H1 (cell line): ENCODE measurements at regions not wholly inside any gene's neighbourhood (a gene's known extent, or its start where the extent isn't known, plus 50 kb on each side); places are given as distances from the start of the nearest gene placed in this dataset.

ENCODE experiments used
- CTCF ChIA-PET: fragments of 300-600 bp; sonication (Branson Sonifier 250); formaldehyde crosslinking; loops from one replicate; lab custom pipeline; 2021; ENCODE audit not compliant: partially characterized antibody; lab: Charles Lee
- POLR2A ChIA-PET: fragments of 300-600 bp; sonication (Branson Sonifier 250); formaldehyde crosslinking; loops from one replicate; lab custom pipeline; 2021; ENCODE audit warnings: inconsistent platforms; ENCODE audit not compliant: partially characterized antibody; lab: Charles Lee
- DNase-seq, 2 experiments: peaks; one replicate each; pipeline versions ENCODE4 v3.0.0 to v3.0.0-alpha.2; 2010 to 2022; ENCODE audit warnings: low spot score in 2 of 2, low read depth in 1 of 2, mixed read lengths in 1 of 2
- FAIRE-seq: peaks from 2 replicates; lab custom pipeline; 2011; peaks lifted over from hg19 to GRCh38; lab: Jason Lieb, UNC
- H2AFZ ChIP-seq: 2 replicates; pipeline ENCODE4 v1.8.1; 2012; ENCODE audit warnings: low read length, inconsistent platforms
- H2AK5ac ChIP-seq: 2 replicates; pipeline ENCODE4 v1.6.1; 2013; ENCODE audit warnings: low read depth, low read length
- H2BK120ac ChIP-seq: replicated peaks from 2 replicates; pipeline ENCODE3; 2013; ENCODE audit warnings: low read depth, low read length, inconsistent platforms
- H2BK12ac ChIP-seq: 2 replicates; pipeline ENCODE4 v1.6.1; 2013; ENCODE audit warnings: low read depth, low read length
- H2BK15ac ChIP-seq: 2 replicates; pipeline ENCODE4 v1.6.1; 2013; ENCODE audit warnings: low read length
- H2BK20ac ChIP-seq: 2 replicates; pipeline ENCODE4 v1.6.1; 2013; ENCODE audit warnings: low read length
- H2BK5ac ChIP-seq: 2 replicates; pipeline ENCODE4 v1.6.1; 2013; ENCODE audit warnings: low read depth, low read length
- H3K14ac ChIP-seq: 2 replicates; pipeline ENCODE4 v1.6.1; 2013; ENCODE audit warnings: inconsistent platforms; ENCODE audit not compliant: insufficient read length
- H3K18ac ChIP-seq: 2 replicates; pipeline ENCODE4 v1.6.1; 2013; ENCODE audit warnings: low read length; ENCODE audit errors: extremely low read depth
- H3K23ac ChIP-seq: 2 replicates; pipeline ENCODE4 v1.6.1; 2013; ENCODE audit warnings: inconsistent platforms; ENCODE audit not compliant: insufficient read length
- H3K23me2 ChIP-seq: 2 replicates; pipeline ENCODE4 v1.6.1; 2013; ENCODE audit warnings: low read depth, low read length
- H3K27ac ChIP-seq: 2 replicates; pipeline ENCODE4 v1.6.1; 2011; ENCODE audit warnings: low read depth, low read length, inconsistent platforms
- H3K27me3 ChIP-seq, 4 experiments: replicated peaks in 1 of 4; 1 replicate in 1 of 4; 2 replicates in 3 of 4; pipeline versions ENCODE4 v1.6.1 to v1.8.1; 2011 to 2013; ENCODE audit warnings: low read length in 3 of 4, mild to moderate bottlenecking in 3 of 4, inconsistent platforms in 2 of 4, mixed read lengths in 2 of 4, moderate library complexity in 1 of 4; ENCODE audit not compliant: control insufficient read depth in 3 of 4, insufficient read depth in 3 of 4; ENCODE audit errors: extremely low read depth in 1 of 4
- H3K36me3 ChIP-seq, 4 experiments: 2 replicates each; pipeline versions ENCODE4 v1.6.1 to v1.8.1; 2011 to 2013; ENCODE audit warnings: mild to moderate bottlenecking in 4 of 4, low read length in 3 of 4, moderate library complexity in 2 of 4, control low read depth in 1 of 4, inconsistent platforms in 1 of 4; ENCODE audit not compliant: insufficient read depth in 4 of 4, control insufficient read depth in 2 of 4
- H3K4ac ChIP-seq: replicated peaks from 2 replicates; pipeline ENCODE3; 2013; ENCODE audit warnings: low read length, low read depth, mixed read lengths, inconsistent platforms; ENCODE audit not compliant: insufficient read length
- H3K4me1 ChIP-seq, 4 experiments: replicated peaks in 1 of 4; 1 replicate in 1 of 4; 2 replicates in 3 of 4; pipeline versions ENCODE4 v1.6.1 to v1.8.1; 2011 to 2013; ENCODE audit warnings: low read length in 3 of 4, inconsistent platforms in 2 of 4, mixed read lengths in 1 of 4; ENCODE audit not compliant: insufficient read depth in 4 of 4, control insufficient read depth in 3 of 4
- H3K4me2 ChIP-seq, 2 experiments: 2 replicates each; pipeline versions ENCODE4 v1.6.1 to v1.8.1; 2011 to 2013; ENCODE audit warnings: low read depth in 2 of 2, low read length in 2 of 2, control low read depth in 1 of 2, inconsistent platforms in 1 of 2, mild to moderate bottlenecking in 1 of 2; ENCODE audit not compliant: insufficient read depth in 1 of 2
- H3K4me3 ChIP-seq, 4 experiments: fragments of 200-600, 300-600 bp in 1 of 4; sonication (generic), shearing (Covaris generic), sonication (Bioruptor Twin) in 1 of 4; 2 replicates each; pipeline versions ENCODE4 v1.5.1 to v1.8.1; 2011 to 2016; ENCODE audit warnings: low read length in 4 of 4, low read depth in 3 of 4, control low read depth in 2 of 4, inconsistent platforms in 2 of 4, mild to moderate bottlenecking in 2 of 4, mixed read lengths in 1 of 4, moderate library complexity in 1 of 4; ENCODE audit not compliant: insufficient read depth in 2 of 4; ENCODE audit errors: extremely low read depth in 1 of 4
- H3K56ac ChIP-seq: replicated peaks from 2 replicates; pipeline ENCODE3; 2013; ENCODE audit warnings: low read depth, mild to moderate bottlenecking, mixed read lengths, low read length, inconsistent platforms; ENCODE audit not compliant: insufficient read length
- H3K79me1 ChIP-seq: 2 replicates; pipeline ENCODE4 v1.6.1; 2013; ENCODE audit warnings: low read depth, low read length, control low read depth
- H3K79me2 ChIP-seq, 2 experiments: 2 replicates each; pipeline versions ENCODE4 v1.6.1 to v1.8.1; 2012 to 2013; ENCODE audit warnings: low read length in 2 of 2, mild to moderate bottlenecking in 2 of 2, inconsistent platforms in 1 of 2; ENCODE audit not compliant: insufficient read depth in 2 of 2, control insufficient read depth in 1 of 2
- H3K9ac ChIP-seq, 4 experiments: replicated peaks in 1 of 4; 1 replicate in 1 of 4; 2 replicates in 3 of 4; pipeline versions ENCODE4 v1.6.1 to v1.8.1; 2011 to 2013; ENCODE audit warnings: low read depth in 3 of 4, low read length in 3 of 4, control low read depth in 2 of 4, mild to moderate bottlenecking in 2 of 4, moderate library complexity in 2 of 4, inconsistent platforms in 1 of 4; ENCODE audit errors: extremely low read depth in 1 of 4
- H3K9me3 ChIP-seq, 2 experiments: 2 replicates each; pipeline versions ENCODE4 v1.6.1 to v1.8.1; 2012 to 2013; ENCODE audit warnings: mild to moderate bottlenecking in 2 of 2, moderate library complexity in 2 of 2, control low read depth in 1 of 2, inconsistent platforms in 1 of 2, low read depth in 1 of 2, low read length in 1 of 2, mixed read lengths in 1 of 2; ENCODE audit not compliant: insufficient read depth in 2 of 2
- H4K20me1 ChIP-seq, 2 experiments: replicated peaks in 1 of 2; 2 replicates each; pipeline versions ENCODE3 to v1.8.1; 2011 to 2013; ENCODE audit warnings: inconsistent platforms in 2 of 2, low read length in 2 of 2, mild to moderate bottlenecking in 1 of 2; ENCODE audit not compliant: insufficient read depth in 2 of 2, control insufficient read depth in 1 of 2
- H4K5ac ChIP-seq: 2 replicates; pipeline ENCODE4 v1.6.1; 2013; ENCODE audit warnings: low read length, low read depth, mixed read lengths, inconsistent platforms; ENCODE audit not compliant: insufficient read length
- H4K8ac ChIP-seq: 2 replicates; pipeline ENCODE4 v1.8.0; 2013; ENCODE audit warnings: mild to moderate bottlenecking, moderate library complexity, low read length, inconsistent platforms; ENCODE audit not compliant: insufficient read depth; ENCODE audit errors: extremely low read depth
- H4K91ac ChIP-seq: replicated peaks from 2 replicates; pipeline ENCODE3; 2013; ENCODE audit warnings: low read length, mixed read lengths, inconsistent platforms; ENCODE audit not compliant: insufficient read length
- CEBPB ChIP-seq: IDR thresholded peaks from 2 replicates; pipeline ENCODE4 v1.6.1; 2012; ENCODE audit warnings: low read depth, low read length
- CHD2 ChIP-seq: IDR thresholded peaks from 2 replicates; pipeline ENCODE4 v1.6.1; 2012; ENCODE audit warnings: low read length, improper control_type of control experiment
- CTBP2 ChIP-seq: IDR thresholded peaks from 2 replicates; pipeline ENCODE4 v1.7.0; 2011; ENCODE audit warnings: borderline replicate concordance, mild to moderate bottlenecking, moderate library complexity, mixed read lengths, low read length; ENCODE audit not compliant: insufficient read depth, insufficient read length
- GTF2F1 ChIP-seq: IDR thresholded peaks from 2 replicates; pipeline ENCODE4 v1.6.1; 2012; ENCODE audit warnings: low read depth, low read length, improper control_type of control experiment, borderline replicate concordance
- JUN ChIP-seq: IDR thresholded peaks from 2 replicates; pipeline ENCODE4 v1.6.1; 2011; ENCODE audit warnings: low read depth, mild to moderate bottlenecking, improper control_type of control experiment, low read length
- PHF8 ChIP-seq: fragments of 200-600 bp; sonication (generic); conservative IDR thresholded peaks from 2 replicates; pipeline ENCODE4 v1.7.1; 2012; ENCODE audit warnings: low read depth, mild to moderate bottlenecking, inconsistent platforms, low read length, moderate library complexity
- POLR2AphosphoS5 ChIP-seq: IDR thresholded peaks from 2 replicates; pipeline ENCODE4 v1.6.1; 2011; ENCODE audit warnings: low read depth, low read length
- RAD21 ChIP-seq, 2 experiments: IDR thresholded peaks in 1 of 2; conservative IDR thresholded peaks in 1 of 2; 2 replicates each; pipeline ENCODE4 v1.6.1; 2011; ENCODE audit warnings: low read depth in 2 of 2, low read length in 2 of 2, improper control_type of control experiment in 1 of 2, inconsistent platforms in 1 of 2, mild to moderate bottlenecking in 1 of 2, moderate library complexity in 1 of 2
- TEAD4 ChIP-seq: IDR thresholded peaks from 2 replicates; pipeline ENCODE4 v1.6.1; 2012; ENCODE audit warnings: low read depth, low read length, inconsistent platforms, mixed read lengths
- WGBS, 2 experiments: shearing (Covaris generic) in 1 of 2; methylation state at CpG; one replicate each; pipeline versions ENCODE4 v1.1.6 to v1.1.7; 2013 to 2015; ENCODE audit warnings: low lambda C conversion rate in 2 of 2, mixed read lengths in 2 of 2, inconsistent platforms in 1 of 2, low coverage in 1 of 2, missing lambda C conversion rate in 1 of 2; ENCODE audit not compliant: insufficient replicate concordance in 2 of 2, insufficient coverage in 1 of 2, insufficient read length in 1 of 2; ENCODE audit errors: extremely low coverage in 1 of 2, missing lambda C conversion rate in 1 of 2; 5-methylcytosine and 5-hydroxymethylcytosine counted together

GRCh38 chr20:50320005-50320900, 129.6 kb downstream of the CEBPB start:
- no peaks in the 10 kb centered on the region for H3K79me1 ChIP-seq
- peak overlapping the region; percentile 73; the same call in 1 of the 2 replicates for H3K18ac ChIP-seq
- H2AFZ ChIP-seq = no peak overlapping the region
- no peaks in the 10 kb centered on the region for H4K20me1 ChIP-seq
- peak overlapping the region; percentile 13 to 30; a peak in 1 of 4 replicates for H3K4me2 ChIP-seq
- H2BK15ac ChIP-seq = peak overlapping the region; percentile 84; the same call in 1 of the 2 replicates
- no peak for DNase-seq
- H3K56ac ChIP-seq = no peak overlapping the region
- peak overlapping the region; percentile 84; the same call in 1 of the 2 replicates for H4K8ac ChIP-seq
- no peak for FAIRE-seq
- H4K91ac ChIP-seq = peak overlapping the region; percentile 50
- peaks cover 6% of the 10 kb centered on the region; the same call in 1 of the 2 replicates for H3K23me2 ChIP-seq
- H2BK12ac ChIP-seq = 0 out of 2 replicates have a peak overlapping the region, but pooled peaks have one; percentile 77
- H3K36me3 ChIP-seq = no peaks in the 10 kb centered on the region
- CTCF ChIA-PET = interaction anchor here (1.1 to 2.3 kb wide), 7 partner anchors 18 to 145 kb away, joined by 3 to 10 read pairs (median 4); no protein-coding TSS in a partner anchor
- H3K79me2 ChIP-seq = no peaks in the 10 kb centered on the region
- H3K9me3 ChIP-seq = no peaks in the 10 kb centered on the region; a peak in 1 of 4 replicates
- peaks cover 0 to 12% (median 7%) of the 10 kb centered on the region in 4 experiments; a peak in 5 of 7 replicates for H3K4me1 ChIP-seq
- H3K23ac ChIP-seq = no peak overlapping the region
- no peak overlapping the region for H3K9ac ChIP-seq
- 0 out of 2 replicates have a peak overlapping the region, but pooled peaks have one; percentile 50 for H2BK20ac ChIP-seq
- H3K4me3 ChIP-seq = no peak overlapping the region
- no peak overlapping the region for H3K27ac ChIP-seq
- POLR2A ChIA-PET = interaction anchor here (0.9 kb wide), 1 partner anchor 9 kb away, joined by 3 read pairs; no protein-coding TSS in a partner anchor
- TF ChIP-seq POLR2AphosphoS5 = no peak
- TF ChIP-seq TEAD4 = no peak
- TF ChIP-seq GTF2F1 = no peak
- no peak for TF ChIP-seq JUN
- TF ChIP-seq CEBPB = no peak
- no peak for TF ChIP-seq CTBP2
- no peak for TF ChIP-seq PHF8
- TF ChIP-seq RAD21 (IDR thresholded peaks at IDR 0.05 in 1 of 2, conservative IDR thresholded peaks at IDR 0.05 in 1 of 2; ENCODE audit: low read depth in 2 of 2, low read length in 2 of 2) = no peak
- TF ChIP-seq CHD2 = no peak
- TF ChIP-seq, all 59 proteins: peak for 0
- Histone ChIP-seq H3K14ac (no peak overlapping the region), H2BK5ac (no peak overlapping the region), H3K27me3 (no peaks in the 10 kb centered on the region), H2AK5ac (no peak overlapping the region), H3K4ac (no peak overlapping the region), H4K5ac (no peak overlapping the region), H2BK120ac (no peak overlapping the region)
- WGBS, 2 experiments = 91% methylated on average over 13 of the region's 13 CpGs; no CpG with 5 or more reads in 1 of the 2 experiments
